ENCODE measurements at regions not wholly inside any gene's neighbourhood (a gene's known extent, or its start where the extent isn't known, plus 50 kb on each side); places are given as distances from the start of the nearest gene placed in this dataset.

DNA sequence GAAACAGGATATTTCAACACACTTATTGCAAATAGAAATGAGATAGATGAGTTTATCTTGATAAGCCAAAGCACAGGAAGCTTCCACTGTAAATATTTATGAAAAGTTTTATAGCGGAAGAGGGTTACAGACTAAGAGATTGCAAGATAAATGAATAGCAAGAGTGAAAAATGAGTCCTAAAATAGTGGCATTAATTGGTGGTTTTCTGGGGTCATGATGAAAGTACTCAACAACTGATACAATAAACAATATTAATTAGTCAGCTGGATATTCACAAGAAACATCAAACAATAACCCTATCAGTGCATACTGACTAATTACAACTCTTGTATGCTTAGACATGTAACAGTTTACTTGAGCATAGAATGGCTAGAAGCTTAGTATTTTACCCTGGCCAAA, 154.8 kb upstream of the CHODL start:
- 33 to 44% methylated on average over 1 of the region's 1 CpG for WGBS, 2 donors

DNA sequence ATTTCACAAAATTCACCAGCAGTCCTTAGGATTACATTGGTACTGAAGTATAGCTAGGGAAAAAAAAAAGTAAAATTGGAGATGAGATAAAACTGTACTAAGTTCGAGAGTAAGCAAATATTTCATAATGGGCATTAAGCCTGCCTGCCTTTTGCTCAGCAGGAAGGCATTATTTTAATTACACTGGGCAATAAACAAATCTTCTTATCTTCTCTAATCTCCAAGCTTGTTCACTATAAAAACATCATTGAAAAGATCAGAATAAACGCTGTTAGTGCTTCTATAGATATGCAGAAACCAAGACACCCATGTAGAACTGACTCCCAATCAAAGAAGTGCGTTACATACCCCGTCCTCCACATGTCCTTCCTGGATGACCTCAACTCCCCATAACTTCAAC, 174.2 kb upstream of the CHODL start:
- H3K36me3 ChIP-seq (ENCODE audit: control insufficient read depth in 4 of 4, insufficient read depth in 4 of 4, low read length in 4 of 4): no peaks in the 10 kb centered on the region
- no peak overlapping the region for H3K9ac ChIP-seq (ENCODE audit: insufficient read depth in 1 of 2, low read length in 2 of 2)
- no peak overlapping the region for H3K27ac ChIP-seq (ENCODE audit: low read depth in 1 of 2, low read length in 1 of 2)
- DNase-seq (no peak), ATAC-seq (ENCODE audit: insufficient read depth, low FRiP score) (no peak)
- H3K27me3 ChIP-seq (ENCODE audit: control insufficient read depth in 3 of 3, insufficient read depth in 3 of 3, low read length in 2 of 3): no peaks in the 10 kb centered on the region
- no peak overlapping the region for H3K4me3 ChIP-seq
- no peak for TF ChIP-seq CTCF (IDR thresholded peaks at IDR 0.05; ENCODE audit: control extremely low read depth, extremely low read depth)
- no peaks in the 10 kb centered on the region for H3K4me1 ChIP-seq (ENCODE audit: control insufficient read depth in 5 of 5, insufficient read depth in 5 of 5, low read length in 5 of 5)
- WGBS, 2 donors: 49 to 71% methylated on average over 4 of the region's 4 CpGs
- H3K9me3 ChIP-seq (ENCODE audit: control insufficient read depth in 4 of 4, insufficient read depth in 3 of 4, low read length in 3 of 4): no peaks in the 10 kb centered on the region

More for the DNA sequence above, 154.8 kb upstream of the CHODL start:
- Histone ChIP-seq H3K4me1 (ENCODE audit: control insufficient read depth in 5 of 5, insufficient read depth in 5 of 5, low read length in 5 of 5) (peaks cover 0 to 4% (median 0%) of the 10 kb centered on the region in 5 donors), H3K36me3 (ENCODE audit: control insufficient read depth in 4 of 4, insufficient read depth in 4 of 4, low read length in 4 of 4) (no peaks in the 10 kb centered on the region), H3K9me3 (ENCODE audit: control insufficient read depth in 4 of 4, insufficient read depth in 3 of 4, low read length in 3 of 4) (peaks cover 0 to 14% (median 1%) of the 10 kb centered on the region in 4 donors), H3K27ac (ENCODE audit: low read depth in 1 of 2, low read length in 1 of 2) (no peak overlapping the region), H3K9ac (ENCODE audit: insufficient read depth in 1 of 2, low read length in 2 of 2) (no peak overlapping the region), H3K27me3 (ENCODE audit: control insufficient read depth in 3 of 3, insufficient read depth in 3 of 3, low read length in 2 of 3) (no peaks in the 10 kb centered on the region), H3K4me3 (no peak overlapping the region)
- no peak for TF ChIP-seq CTCF (IDR thresholded peaks at IDR 0.05; ENCODE audit: control extremely low read depth, extremely low read depth)
- DNase-seq (peak in 2 of 3 donors; percentile 63 to 67), ATAC-seq (ENCODE audit: insufficient read depth, low FRiP score) (no peak)

GRCh38 chr21:18069875-18070274, 174.8 kb upstream of the CHODL start:
- Histone ChIP-seq H3K36me3 (ENCODE audit: control insufficient read depth in 4 of 4, insufficient read depth in 4 of 4, low read length in 4 of 4) (no peaks in the 10 kb centered on the region), H3K9ac (ENCODE audit: insufficient read depth in 1 of 2, low read length in 2 of 2) (no peak overlapping the region), H3K4me3 (no peak overlapping the region), H3K9me3 (ENCODE audit: control insufficient read depth in 4 of 4, insufficient read depth in 3 of 4, low read length in 3 of 4) (no peaks in the 10 kb centered on the region), H3K27me3 (ENCODE audit: control insufficient read depth in 3 of 3, insufficient read depth in 3 of 3, low read length in 2 of 3) (no peaks in the 10 kb centered on the region), H3K4me1 (ENCODE audit: control insufficient read depth in 5 of 5, insufficient read depth in 5 of 5, low read length in 5 of 5) (no peaks in the 10 kb centered on the region), H3K27ac (ENCODE audit: low read depth in 1 of 2, low read length in 1 of 2) (no peak overlapping the region)
- 57 to 64% methylated on average over 1 of the region's 1 CpG for WGBS, 2 donors
- ATAC-seq (ENCODE audit: insufficient read depth, low FRiP score) (no peak), DNase-seq (no peak)
- TF ChIP-seq CTCF (IDR thresholded peaks at IDR 0.05; ENCODE audit: control extremely low read depth, extremely low read depth): no peak

DNA sequence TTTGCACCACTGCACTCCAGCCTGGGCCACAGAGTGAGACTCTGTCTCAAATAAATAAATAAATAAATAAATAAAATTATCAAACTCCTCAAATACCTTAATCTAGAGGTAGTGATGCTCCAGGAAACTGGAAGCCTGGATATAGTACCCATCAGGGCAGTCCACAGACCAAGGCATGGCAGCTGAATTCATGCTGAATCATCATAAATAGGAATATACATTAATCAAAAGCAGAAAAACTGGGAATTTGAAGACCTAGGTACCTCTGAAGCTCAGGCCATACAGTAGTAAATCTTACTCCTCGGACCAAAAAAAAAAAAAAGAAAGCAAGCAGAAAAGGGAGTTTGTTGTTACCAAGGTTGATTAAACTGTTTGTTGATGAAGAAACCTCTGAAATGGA, 184.2 kb upstream of the CHODL start:
- no peak overlapping the region for H3K9ac ChIP-seq (ENCODE audit: insufficient read depth in 1 of 2, low read length in 2 of 2)
- no peak overlapping the region for H3K4me3 ChIP-seq
- no peak overlapping the region for H3K27ac ChIP-seq (ENCODE audit: low read depth in 1 of 2, low read length in 1 of 2)
- no peak for ATAC-seq (ENCODE audit: insufficient read depth, low FRiP score)
- no peaks in the 10 kb centered on the region for H3K4me1 ChIP-seq (ENCODE audit: control insufficient read depth in 5 of 5, insufficient read depth in 5 of 5, low read length in 5 of 5)
- no peak for DNase-seq
- WGBS, 2 donors: 77 to 92% methylated on average over 1 of the region's 1 CpG
- peaks cover 0 to 5% (median 0%) of the 10 kb centered on the region in 4 donors for H3K9me3 ChIP-seq (ENCODE audit: control insufficient read depth in 4 of 4, insufficient read depth in 3 of 4, low read length in 3 of 4)
- H3K36me3 ChIP-seq (ENCODE audit: control insufficient read depth in 4 of 4, insufficient read depth in 4 of 4, low read length in 4 of 4): no peaks in the 10 kb centered on the region
- no peaks in the 10 kb centered on the region for H3K27me3 ChIP-seq (ENCODE audit: control insufficient read depth in 3 of 3, insufficient read depth in 3 of 3, low read length in 2 of 3)
- TF ChIP-seq CTCF (IDR thresholded peaks at IDR 0.05; ENCODE audit: control extremely low read depth, extremely low read depth): no peak
